ENCODE measurements at regions not wholly inside any gene's neighbourhood (a gene's known extent, or its start where the extent isn't known, plus 50 kb on each side); places are given as distances from the start of the nearest gene placed in this dataset.

GRCh38 chr4:179584101-179584500, 2141.9 kb upstream of the AGA start:
- Histone ChIP-seq H3K9me3 (ENCODE audit: control insufficient read depth, low read depth, low read length) (no peaks in the 10 kb centered on the region), H3K4me1 (ENCODE audit: control insufficient read depth, insufficient read depth, low read length) (no peaks in the 10 kb centered on the region), H3K4me3 (ENCODE audit: low read length) (no peak overlapping the region), H3K27me3 (ENCODE audit: control insufficient read depth, insufficient read depth, low read length) (no peaks in the 10 kb centered on the region), H3K36me3 (ENCODE audit: control insufficient read depth, insufficient read depth, low read length) (no peaks in the 10 kb centered on the region), H3K27ac (ENCODE audit: low read length) (no peak overlapping the region)
- WGBS (ENCODE audit: insufficient coverage, low lambda C conversion rate) = 89% methylated on average over 5 of the region's 7 CpGs
- no peak for DNase-seq

GRCh38 chr4:179585761-179586160, 2143.5 kb upstream of the AGA start:
- Histone ChIP-seq H3K9me3 (ENCODE audit: control insufficient read depth, low read depth, low read length) (no peaks in the 10 kb centered on the region), H3K4me3 (ENCODE audit: low read length) (no peak overlapping the region), H3K27me3 (ENCODE audit: control insufficient read depth, insufficient read depth, low read length) (no peaks in the 10 kb centered on the region), H3K27ac (ENCODE audit: low read length) (no peak overlapping the region), H3K4me1 (ENCODE audit: control insufficient read depth, insufficient read depth, low read length) (no peaks in the 10 kb centered on the region), H3K36me3 (ENCODE audit: control insufficient read depth, insufficient read depth, low read length) (no peaks in the 10 kb centered on the region)
- WGBS (ENCODE audit: insufficient coverage, low lambda C conversion rate) = no CpG with 5 or more reads among the region's 3 CpGs
- DNase-seq = no peak

GRCh38 chr4:179586460-179586859, 2144.2 kb upstream of the AGA start:
- no peaks in the 10 kb centered on the region for H3K36me3 ChIP-seq (ENCODE audit: control insufficient read depth, insufficient read depth, low read length)
- no peak overlapping the region for H3K4me3 ChIP-seq (ENCODE audit: low read length)
- H3K9me3 ChIP-seq (ENCODE audit: control insufficient read depth, low read depth, low read length) = no peaks in the 10 kb centered on the region
- H3K27me3 ChIP-seq (ENCODE audit: control insufficient read depth, insufficient read depth, low read length) = no peaks in the 10 kb centered on the region
- DNase-seq = no peak
- H3K27ac ChIP-seq (ENCODE audit: low read length) = no peak overlapping the region
- no peaks in the 10 kb centered on the region for H3K4me1 ChIP-seq (ENCODE audit: control insufficient read depth, insufficient read depth, low read length)
- no CpG with 5 or more reads among the region's 8 CpGs for WGBS (ENCODE audit: insufficient coverage, low lambda C conversion rate)

- Histone ChIP-seq H3K27ac (ENCODE audit: low read length) (no peak overlapping the region), H3K36me3 (ENCODE audit: control insufficient read depth, insufficient read depth, low read length) (no peaks in the 10 kb centered on the region), H3K4me1 (ENCODE audit: control insufficient read depth, insufficient read depth, low read length) (no peaks in the 10 kb centered on the region), H3K9me3 (ENCODE audit: control insufficient read depth, low read depth, low read length) (no peaks in the 10 kb centered on the region), H3K4me3 (ENCODE audit: low read length) (no peak overlapping the region), H3K27me3 (ENCODE audit: control insufficient read depth, insufficient read depth, low read length) (no peaks in the 10 kb centered on the region)
- no peak for DNase-seq
- whole genome bisulfite sequencing (ENCODE audit: insufficient coverage, low lambda C conversion rate) = no CpG with 5 or more reads among the region's 6 CpGs
Observed at GRCh38 chr4:179595671-179596410, 2153.6 kb upstream of the AGA start.

- Histone ChIP-seq H3K4me1 (ENCODE audit: control insufficient read depth, insufficient read depth, low read length) (no peaks in the 10 kb centered on the region), H3K27ac (ENCODE audit: low read length) (no peak overlapping the region), H3K9me3 (ENCODE audit: control insufficient read depth, low read depth, low read length) (no peaks in the 10 kb centered on the region), H3K27me3 (ENCODE audit: control insufficient read depth, insufficient read depth, low read length) (no peaks in the 10 kb centered on the region), H3K4me3 (ENCODE audit: low read length) (no peak overlapping the region), H3K36me3 (ENCODE audit: control insufficient read depth, insufficient read depth, low read length) (no peaks in the 10 kb centered on the region)
- WGBS (ENCODE audit: insufficient coverage, low lambda C conversion rate) = 89% methylated on average over 1 of the region's 2 CpGs
- DNase-seq = no peak
Observed at GRCh38 chr4:179596621-179597020, 2154.4 kb upstream of the AGA start.

GRCh38 chr4:179597301-179597700, 2155.1 kb upstream of the AGA start:
- no peaks in the 10 kb centered on the region for H3K9me3 ChIP-seq (ENCODE audit: control insufficient read depth, low read depth, low read length)
- H3K27ac ChIP-seq (ENCODE audit: low read length) = no peak overlapping the region
- H3K27me3 ChIP-seq (ENCODE audit: control insufficient read depth, insufficient read depth, low read length) = no peaks in the 10 kb centered on the region
- no peak for DNase-seq
- H3K4me1 ChIP-seq (ENCODE audit: control insufficient read depth, insufficient read depth, low read length) = no peaks in the 10 kb centered on the region
- WGBS (ENCODE audit: insufficient coverage, low lambda C conversion rate) = no CpG with 5 or more reads among the region's 2 CpGs
- H3K4me3 ChIP-seq (ENCODE audit: low read length) = no peak overlapping the region
- no peaks in the 10 kb centered on the region for H3K36me3 ChIP-seq (ENCODE audit: control insufficient read depth, insufficient read depth, low read length)

- Histone ChIP-seq H3K9me3 (ENCODE audit: control insufficient read depth, low read depth, low read length) (no peaks in the 10 kb centered on the region), H3K27ac (ENCODE audit: low read length) (no peak overlapping the region), H3K4me3 (ENCODE audit: low read length) (no peak overlapping the region), H3K27me3 (ENCODE audit: control insufficient read depth, insufficient read depth, low read length) (no peaks in the 10 kb centered on the region), H3K4me1 (ENCODE audit: control insufficient read depth, insufficient read depth, low read length) (no peaks in the 10 kb centered on the region), H3K36me3 (ENCODE audit: control insufficient read depth, insufficient read depth, low read length) (no peaks in the 10 kb centered on the region)
- no peak for DNase-seq
- 100% methylated on average over 1 of the region's 2 CpGs for WGBS (ENCODE audit: insufficient coverage, low lambda C conversion rate)
Observed at GRCh38 chr4:179601671-179602070, 2159.4 kb upstream of the AGA start.

- Histone ChIP-seq H3K27me3 (ENCODE audit: control insufficient read depth, insufficient read depth, low read length) (no peaks in the 10 kb centered on the region), H3K36me3 (ENCODE audit: control insufficient read depth, insufficient read depth, low read length) (no peaks in the 10 kb centered on the region), H3K4me3 (ENCODE audit: low read length) (no peak overlapping the region), H3K4me1 (ENCODE audit: control insufficient read depth, insufficient read depth, low read length) (no peaks in the 10 kb centered on the region), H3K9me3 (ENCODE audit: control insufficient read depth, low read depth, low read length) (no peaks in the 10 kb centered on the region), H3K27ac (ENCODE audit: low read length) (no peak overlapping the region)
- DNase-seq = no peak
- WGBS (ENCODE audit: insufficient coverage, low lambda C conversion rate) = 86% methylated on average over 4 of the region's 5 CpGs
Observed at GRCh38 chr4:179605196-179605595, 2163.0 kb upstream of the AGA start.

- WGBS (ENCODE audit: insufficient coverage, low lambda C conversion rate) = 88% methylated on average over 4 of the region's 4 CpGs
- Histone ChIP-seq H3K9me3 (ENCODE audit: control insufficient read depth, low read depth, low read length) (no peaks in the 10 kb centered on the region), H3K4me1 (ENCODE audit: control insufficient read depth, insufficient read depth, low read length) (no peaks in the 10 kb centered on the region), H3K4me3 (ENCODE audit: low read length) (no peak overlapping the region), H3K36me3 (ENCODE audit: control insufficient read depth, insufficient read depth, low read length) (no peaks in the 10 kb centered on the region), H3K27me3 (ENCODE audit: control insufficient read depth, insufficient read depth, low read length) (no peaks in the 10 kb centered on the region), H3K27ac (ENCODE audit: low read length) (no peak overlapping the region)
- no peak for DNase-seq
Observed at GRCh38 chr4:179607003-179607402, 2164.8 kb upstream of the AGA start.

GRCh38 chr4:179615704-179616103, 2173.5 kb upstream of the AGA start:
- WGBS (ENCODE audit: insufficient coverage, low lambda C conversion rate) = no CpG with 5 or more reads among the region's 4 CpGs
- no peak overlapping the region for H3K27ac ChIP-seq (ENCODE audit: low read length)
- no peaks in the 10 kb centered on the region for H3K9me3 ChIP-seq (ENCODE audit: control insufficient read depth, low read depth, low read length)
- DNase-seq = no peak
- no peaks in the 10 kb centered on the region for H3K36me3 ChIP-seq (ENCODE audit: control insufficient read depth, insufficient read depth, low read length)
- no peak overlapping the region for H3K4me3 ChIP-seq (ENCODE audit: low read length)
- H3K4me1 ChIP-seq (ENCODE audit: control insufficient read depth, insufficient read depth, low read length) = no peaks in the 10 kb centered on the region
- H3K27me3 ChIP-seq (ENCODE audit: control insufficient read depth, insufficient read depth, low read length) = no peaks in the 10 kb centered on the region

GRCh38 chr4:179618966-179619365, 2176.7 kb upstream of the AGA start:
- DNase-seq = no peak
- Histone ChIP-seq H3K36me3 (ENCODE audit: control insufficient read depth, insufficient read depth, low read length) (no peaks in the 10 kb centered on the region), H3K27me3 (ENCODE audit: control insufficient read depth, insufficient read depth, low read length) (no peaks in the 10 kb centered on the region), H3K4me3 (ENCODE audit: low read length) (no peak overlapping the region), H3K4me1 (ENCODE audit: control insufficient read depth, insufficient read depth, low read length) (no peaks in the 10 kb centered on the region), H3K27ac (ENCODE audit: low read length) (no peak overlapping the region), H3K9me3 (ENCODE audit: control insufficient read depth, low read depth, low read length) (no peaks in the 10 kb centered on the region)
- 83% methylated on average over 1 of the region's 1 CpG for WGBS (ENCODE audit: insufficient coverage, low lambda C conversion rate)
